IMR-90 (cell line): ENCODE measurements at regions not wholly inside any gene's neighbourhood (a gene's known extent, or its start where the extent isn't known, plus 50 kb on each side); places are given as distances from the start of the nearest gene placed in this dataset.

Experiments
- MAZ ChIP-seq: IDR thresholded peaks from 2 replicates; pipeline ENCODE4 v1.6.1; 2012; ENCODE audit warnings: low read depth, mild to moderate bottlenecking, low read length, improper control_type of control experiment, moderate library complexity, borderline replicate concordance
- POLR2A ChIP-seq: IDR thresholded peaks from 2 replicates; pipeline ENCODE4 v1.6.1; 2012; ENCODE audit warnings: mild to moderate bottlenecking, low read depth, low read length
- TF ChIP-seq, protein P1 (sequence below): conservative IDR thresholded peaks from 2 replicates; pipeline ENCODE4 v1.5.1; 2012; ENCODE audit warnings: mild to moderate bottlenecking, low read depth, low read length, improper control_type of control experiment
- TF ChIP-seq, protein P2 (sequence below): fragments of 150-350 bp; IDR thresholded peaks from 2 replicates; pipeline ENCODE4 v1.6.1; 2017; ENCODE audit warnings: mild to moderate bottlenecking, antibody characterized with exemption, low read length, low read depth

DNA sequence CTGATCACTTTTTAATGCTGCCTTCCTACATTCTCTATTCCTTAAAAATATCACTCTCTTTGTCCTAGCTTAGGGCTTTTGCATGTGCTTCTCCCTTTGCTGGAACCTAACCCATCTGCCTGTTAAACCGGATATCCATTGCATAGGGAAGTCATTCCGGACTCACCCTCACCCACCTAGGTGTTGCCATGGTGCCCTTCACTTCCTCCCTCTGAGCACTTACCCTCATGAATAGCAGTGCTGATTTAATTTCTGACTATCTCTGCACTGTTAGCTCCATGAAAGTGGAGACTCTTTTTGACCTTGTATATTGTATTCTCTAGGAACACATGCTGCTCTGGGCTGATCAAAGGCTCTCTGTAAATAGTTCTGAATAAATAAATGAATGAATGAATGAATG, 401.9 kb downstream of the PCDH20 start:
- TF ChIP-seq, protein P1, sequence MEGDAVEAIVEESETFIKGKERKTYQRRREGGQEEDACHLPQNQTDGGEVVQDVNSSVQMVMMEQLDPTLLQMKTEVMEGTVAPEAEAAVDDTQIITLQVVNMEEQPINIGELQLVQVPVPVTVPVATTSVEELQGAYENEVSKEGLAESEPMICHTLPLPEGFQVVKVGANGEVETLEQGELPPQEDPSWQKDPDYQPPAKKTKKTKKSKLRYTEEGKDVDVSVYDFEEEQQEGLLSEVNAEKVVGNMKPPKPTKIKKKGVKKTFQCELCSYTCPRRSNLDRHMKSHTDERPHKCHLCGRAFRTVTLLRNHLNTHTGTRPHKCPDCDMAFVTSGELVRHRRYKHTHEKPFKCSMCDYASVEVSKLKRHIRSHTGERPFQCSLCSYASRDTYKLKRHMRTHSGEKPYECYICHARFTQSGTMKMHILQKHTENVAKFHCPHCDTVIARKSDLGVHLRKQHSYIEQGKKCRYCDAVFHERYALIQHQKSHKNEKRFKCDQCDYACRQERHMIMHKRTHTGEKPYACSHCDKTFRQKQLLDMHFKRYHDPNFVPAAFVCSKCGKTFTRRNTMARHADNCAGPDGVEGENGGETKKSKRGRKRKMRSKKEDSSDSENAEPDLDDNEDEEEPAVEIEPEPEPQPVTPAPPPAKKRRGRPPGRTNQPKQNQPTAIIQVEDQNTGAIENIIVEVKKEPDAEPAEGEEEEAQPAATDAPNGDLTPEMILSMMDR, result no peak
- TF ChIP-seq, protein P2, sequence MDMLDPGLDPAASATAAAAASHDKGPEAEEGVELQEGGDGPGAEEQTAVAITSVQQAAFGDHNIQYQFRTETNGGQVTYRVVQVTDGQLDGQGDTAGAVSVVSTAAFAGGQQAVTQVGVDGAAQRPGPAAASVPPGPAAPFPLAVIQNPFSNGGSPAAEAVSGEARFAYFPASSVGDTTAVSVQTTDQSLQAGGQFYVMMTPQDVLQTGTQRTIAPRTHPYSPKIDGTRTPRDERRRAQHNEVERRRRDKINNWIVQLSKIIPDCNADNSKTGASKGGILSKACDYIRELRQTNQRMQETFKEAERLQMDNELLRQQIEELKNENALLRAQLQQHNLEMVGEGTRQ, result no peak
- TF ChIP-seq POLR2A (no peak), MAZ (no peak)
